ENCODE measurements at regions not wholly inside any gene's neighbourhood (a gene's known extent, or its start where the extent isn't known, plus 50 kb on each side); places are given as distances from the start of the nearest gene placed in this dataset.

GRCh38 chr5:3836528-3836927 lies 240.9 kb downstream of the IRX1 start:
- H3K4me3 ChIP-seq = no peak overlapping the region
- intact Hi-C loops (cut with DNase I) = no loop called here

GRCh38 chr5:3837506-3837905 lies 241.9 kb downstream of the IRX1 start:
- no peaks in the 10 kb centered on the region for H3K36me3 ChIP-seq
- intact Hi-C loops (cut with DNase I) = no loop called here
- DNase-seq = no peak
- no peak overlapping the region for H3K9ac ChIP-seq (ENCODE audit: low read depth in 2 of 2, low read length in 2 of 2)
- peaks cover 4% of the 10 kb centered on the region for H3K9me3 ChIP-seq
- H3K27me3 ChIP-seq = no peaks in the 10 kb centered on the region
- no peak overlapping the region for H3K4me3 ChIP-seq
- no peak overlapping the region for H3K27ac ChIP-seq
- TF ChIP-seq CTCF (IDR thresholded peaks at IDR 0.05) = no peak
- H3K4me1 ChIP-seq = no peaks in the 10 kb centered on the region

More at GRCh38 chr5:3836528-3836927, 240.9 kb downstream of the IRX1 start:
- Histone ChIP-seq H3K27ac (no peak overlapping the region), H3K36me3 (no peaks in the 10 kb centered on the region), H3K27me3 (no peaks in the 10 kb centered on the region), H3K4me1 (no peaks in the 10 kb centered on the region), H3K9me3 (peaks cover 4% of the 10 kb centered on the region), H3K9ac (ENCODE audit: low read depth in 2 of 2, low read length in 2 of 2) (no peak overlapping the region)
- DNase-seq = no peak
- TF ChIP-seq CTCF (IDR thresholded peaks at IDR 0.05) = no peak

GRCh38 chr5:3839151-3839550 lies 243.5 kb downstream of the IRX1 start:
- no peak for TF ChIP-seq CTCF (IDR thresholded peaks at IDR 0.05)
- no peak overlapping the region for H3K9ac ChIP-seq (ENCODE audit: low read depth in 2 of 2, low read length in 2 of 2)
- intact Hi-C loops (cut with DNase I) = no loop called here
- no peaks in the 10 kb centered on the region for H3K4me1 ChIP-seq
- no peak overlapping the region for H3K27ac ChIP-seq
- no peak for DNase-seq
- H3K36me3 ChIP-seq = no peaks in the 10 kb centered on the region
- no peak overlapping the region for H3K4me3 ChIP-seq
- peaks cover 2% of the 10 kb centered on the region for H3K9me3 ChIP-seq
- H3K27me3 ChIP-seq = no peaks in the 10 kb centered on the region

GRCh38 chr5:3842591-3842990 lies 247.0 kb downstream of the IRX1 start:
- no peak for DNase-seq
- intact Hi-C loops (cut with DNase I) = no loop called here
- no peak for TF ChIP-seq CTCF (IDR thresholded peaks at IDR 0.05)
- no peaks in the 10 kb centered on the region for H3K4me1 ChIP-seq
- H3K27me3 ChIP-seq = no peaks in the 10 kb centered on the region
- no peak overlapping the region for H3K9ac ChIP-seq (ENCODE audit: low read depth in 2 of 2, low read length in 2 of 2)
- no peaks in the 10 kb centered on the region for H3K9me3 ChIP-seq
- H3K27ac ChIP-seq = no peak overlapping the region
- H3K36me3 ChIP-seq = no peaks in the 10 kb centered on the region
- no peak overlapping the region for H3K4me3 ChIP-seq

GRCh38 chr5:3843706-3844105 lies 248.1 kb downstream of the IRX1 start:
- H3K9me3 ChIP-seq = no peaks in the 10 kb centered on the region
- no peaks in the 10 kb centered on the region for H3K4me1 ChIP-seq
- no peak for DNase-seq
- no peak for TF ChIP-seq CTCF (IDR thresholded peaks at IDR 0.05)
- H3K27ac ChIP-seq = no peak overlapping the region
- no peaks in the 10 kb centered on the region for H3K27me3 ChIP-seq
- intact Hi-C loops (cut with DNase I) = no loop called here
- H3K9ac ChIP-seq (ENCODE audit: low read depth in 2 of 2, low read length in 2 of 2) = no peak overlapping the region
- no peak overlapping the region for H3K4me3 ChIP-seq
- no peaks in the 10 kb centered on the region for H3K36me3 ChIP-seq

GRCh38 chr5:3844266-3844665 lies 248.6 kb downstream of the IRX1 start:
- Histone ChIP-seq H3K27me3 (no peaks in the 10 kb centered on the region), H3K27ac (no peak overlapping the region), H3K4me3 (no peak overlapping the region), H3K4me1 (no peaks in the 10 kb centered on the region), H3K36me3 (no peaks in the 10 kb centered on the region), H3K9ac (ENCODE audit: low read depth in 2 of 2, low read length in 2 of 2) (no peak overlapping the region), H3K9me3 (no peaks in the 10 kb centered on the region)
- intact Hi-C loops (cut with DNase I) = no loop called here
- DNase-seq = no peak
- TF ChIP-seq CTCF (IDR thresholded peaks at IDR 0.05) = no peak

Measured in colonic mucosa (tissue), 4 donors.